Breast epithelium (tissue), 3 donors: ENCODE measurements at regions not wholly inside any gene's neighbourhood (a gene's known extent, or its start where the extent isn't known, plus 50 kb on each side); places are given as distances from the start of the nearest gene placed in this dataset.

ENCODE experiments used
- CTCF ChIP-seq, 3 donors: fragments of 450-650 bp; IDR thresholded peaks; one replicate each; pipeline ENCODE4 v1.5.1; 2016 to 2017; ENCODE audit warnings: antibody characterized with exemption in 3 of 3, mild to moderate bottlenecking in 3 of 3, moderate library complexity in 3 of 3
- POLR2A ChIP-seq: fragments of 450-650 bp; IDR thresholded peaks from one replicate; pipeline ENCODE4 v1.6.1; 2016; ENCODE audit warnings: antibody characterized with exemption, mild to moderate bottlenecking, moderate library complexity

- TF ChIP-seq CTCF (IDR thresholded peaks at IDR 0.05) (no peak), POLR2A (no peak)
These were observed 541.0 kb downstream of the CDY2B start for GRCh38 chrY:17339028-17339427.
